Liver (tissue), 3 donors: ENCODE measurements at regions not wholly inside any gene's neighbourhood (a gene's known extent, or its start where the extent isn't known, plus 50 kb on each side); places are given as distances from the start of the nearest gene placed in this dataset.

Experiments
- EGR1 ChIP-seq, 2 donors: IDR thresholded peaks; 2 replicates each; pipeline ENCODE4 v1.6.1; 2016 to 2018; ENCODE audit warnings: antibody characterized with exemption in 2 of 2, low read depth in 2 of 2
- GABPA ChIP-seq, 2 donors: IDR thresholded peaks in 1 of 2; conservative IDR thresholded peaks in 1 of 2; 2 replicates each; pipeline ENCODE4 v1.6.1; 2016; ENCODE audit warnings: antibody characterized with exemption in 2 of 2, mild to moderate bottlenecking in 1 of 2, moderate library complexity in 1 of 2
- HNF4A ChIP-seq, 2 donors: conservative IDR thresholded peaks; 2 replicates each; pipeline ENCODE4 v1.6.1; 2016; ENCODE audit warnings: antibody characterized with exemption in 2 of 2, mild to moderate bottlenecking in 2 of 2
- JUND ChIP-seq, 2 donors: IDR thresholded peaks; 2 replicates each; pipeline ENCODE4 v1.6.1; 2016; ENCODE audit warnings: antibody characterized with exemption in 2 of 2
- RAD21 ChIP-seq, 2 donors: IDR thresholded peaks; 2 replicates each; pipeline ENCODE4 v1.6.1; 2016; ENCODE audit warnings: antibody characterized with exemption in 2 of 2, mild to moderate bottlenecking in 2 of 2
- RXRA ChIP-seq, 2 donors: IDR thresholded peaks; 2 replicates each; pipeline ENCODE4 v1.6.1; 2017 to 2018; ENCODE audit warnings: antibody characterized with exemption in 2 of 2, mild to moderate bottlenecking in 1 of 2
- SP1 ChIP-seq: IDR thresholded peaks from 2 replicates; pipeline ENCODE4 v1.6.1; 2018; ENCODE audit warnings: antibody characterized with exemption, mild to moderate bottlenecking
- TAF1 ChIP-seq: conservative IDR thresholded peaks from 2 replicates; pipeline ENCODE4 v1.6.1; 2016; ENCODE audit warnings: antibody characterized with exemption, mild to moderate bottlenecking
- YY1 ChIP-seq: IDR thresholded peaks from 2 replicates; pipeline ENCODE4 v1.6.1; 2016; ENCODE audit warnings: antibody characterized with exemption, mild to moderate bottlenecking
- TF ChIP-seq, protein P1 (sequence below): fragments of 150-350 bp; IDR thresholded peaks from 2 replicates; pipeline ENCODE4 v1.5.1; 2017; ENCODE audit warnings: improper control_type of control experiment, low read depth, low read length; ENCODE audit not compliant: missing input control
- TF ChIP-seq, protein P2 (sequence below): IDR thresholded peaks from 2 replicates; pipeline ENCODE4 v1.6.1; 2016; ENCODE audit warnings: antibody characterized with exemption
- TF ChIP-seq, protein P3 (sequence below): IDR thresholded peaks from 2 replicates; pipeline ENCODE4 v1.6.1; 2016; ENCODE audit warnings: antibody characterized with exemption
- TF ChIP-seq, protein P4 (sequence below): IDR thresholded peaks from 2 replicates; pipeline ENCODE4 v1.6.1; 2016; ENCODE audit warnings: antibody characterized with exemption, mild to moderate bottlenecking
- donor health status: healthy.
- donor health status: healthy.

DNA sequence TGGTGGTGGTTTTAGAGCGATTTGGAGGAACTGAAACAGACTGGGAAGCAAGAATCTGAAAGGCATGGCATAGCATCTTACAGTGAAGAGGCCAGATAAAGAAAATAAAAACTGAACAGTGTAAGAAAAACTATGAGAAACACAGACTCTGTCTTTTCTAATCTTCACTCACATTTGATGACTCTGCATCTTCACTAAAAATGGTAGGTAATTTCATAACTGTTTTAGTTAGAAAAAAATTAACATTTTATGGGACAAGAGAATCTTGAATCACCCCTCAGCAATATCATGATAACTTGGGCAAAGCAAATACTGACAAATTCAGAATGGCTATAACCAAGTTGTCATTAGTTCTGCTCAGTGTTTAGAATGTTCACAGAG, 812.6 kb downstream of the MCTP2 start:
- TF ChIP-seq, protein P1, sequence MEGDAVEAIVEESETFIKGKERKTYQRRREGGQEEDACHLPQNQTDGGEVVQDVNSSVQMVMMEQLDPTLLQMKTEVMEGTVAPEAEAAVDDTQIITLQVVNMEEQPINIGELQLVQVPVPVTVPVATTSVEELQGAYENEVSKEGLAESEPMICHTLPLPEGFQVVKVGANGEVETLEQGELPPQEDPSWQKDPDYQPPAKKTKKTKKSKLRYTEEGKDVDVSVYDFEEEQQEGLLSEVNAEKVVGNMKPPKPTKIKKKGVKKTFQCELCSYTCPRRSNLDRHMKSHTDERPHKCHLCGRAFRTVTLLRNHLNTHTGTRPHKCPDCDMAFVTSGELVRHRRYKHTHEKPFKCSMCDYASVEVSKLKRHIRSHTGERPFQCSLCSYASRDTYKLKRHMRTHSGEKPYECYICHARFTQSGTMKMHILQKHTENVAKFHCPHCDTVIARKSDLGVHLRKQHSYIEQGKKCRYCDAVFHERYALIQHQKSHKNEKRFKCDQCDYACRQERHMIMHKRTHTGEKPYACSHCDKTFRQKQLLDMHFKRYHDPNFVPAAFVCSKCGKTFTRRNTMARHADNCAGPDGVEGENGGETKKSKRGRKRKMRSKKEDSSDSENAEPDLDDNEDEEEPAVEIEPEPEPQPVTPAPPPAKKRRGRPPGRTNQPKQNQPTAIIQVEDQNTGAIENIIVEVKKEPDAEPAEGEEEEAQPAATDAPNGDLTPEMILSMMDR, result no peak
- no peak for TF ChIP-seq RAD21 (IDR thresholded peaks at IDR 0.05)
- TF ChIP-seq, protein P2, sequence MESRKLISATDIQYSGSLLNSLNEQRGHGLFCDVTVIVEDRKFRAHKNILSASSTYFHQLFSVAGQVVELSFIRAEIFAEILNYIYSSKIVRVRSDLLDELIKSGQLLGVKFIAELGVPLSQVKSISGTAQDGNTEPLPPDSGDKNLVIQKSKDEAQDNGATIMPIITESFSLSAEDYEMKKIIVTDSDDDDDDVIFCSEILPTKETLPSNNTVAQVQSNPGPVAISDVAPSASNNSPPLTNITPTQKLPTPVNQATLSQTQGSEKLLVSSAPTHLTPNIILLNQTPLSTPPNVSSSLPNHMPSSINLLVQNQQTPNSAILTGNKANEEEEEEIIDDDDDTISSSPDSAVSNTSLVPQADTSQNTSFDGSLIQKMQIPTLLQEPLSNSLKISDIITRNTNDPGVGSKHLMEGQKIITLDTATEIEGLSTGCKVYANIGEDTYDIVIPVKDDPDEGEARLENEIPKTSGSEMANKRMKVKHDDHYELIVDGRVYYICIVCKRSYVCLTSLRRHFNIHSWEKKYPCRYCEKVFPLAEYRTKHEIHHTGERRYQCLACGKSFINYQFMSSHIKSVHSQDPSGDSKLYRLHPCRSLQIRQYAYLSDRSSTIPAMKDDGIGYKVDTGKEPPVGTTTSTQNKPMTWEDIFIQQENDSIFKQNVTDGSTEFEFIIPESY, result no peak
- TF ChIP-seq TAF1, result no peak
- TF ChIP-seq RXRA (IDR thresholded peaks at IDR 0.05), result no peak
- TF ChIP-seq, protein P3, sequence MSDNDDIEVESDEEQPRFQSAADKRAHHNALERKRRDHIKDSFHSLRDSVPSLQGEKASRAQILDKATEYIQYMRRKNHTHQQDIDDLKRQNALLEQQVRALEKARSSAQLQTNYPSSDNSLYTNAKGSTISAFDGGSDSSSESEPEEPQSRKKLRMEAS, result no peak
- no peak for TF ChIP-seq YY1
- TF ChIP-seq SP1, result no peak
- no peak for TF ChIP-seq JUND (IDR thresholded peaks at IDR 0.05)
- TF ChIP-seq EGR1 (IDR thresholded peaks at IDR 0.05; ENCODE audit: low read depth in 2 of 2), result no peak
- no peak for TF ChIP-seq GABPA (IDR thresholded peaks at IDR 0.05 in 1 of 2, conservative IDR thresholded peaks at IDR 0.05 in 1 of 2)
- TF ChIP-seq HNF4A (conservative IDR thresholded peaks at IDR 0.05), result no peak
- TF ChIP-seq, protein P4, sequence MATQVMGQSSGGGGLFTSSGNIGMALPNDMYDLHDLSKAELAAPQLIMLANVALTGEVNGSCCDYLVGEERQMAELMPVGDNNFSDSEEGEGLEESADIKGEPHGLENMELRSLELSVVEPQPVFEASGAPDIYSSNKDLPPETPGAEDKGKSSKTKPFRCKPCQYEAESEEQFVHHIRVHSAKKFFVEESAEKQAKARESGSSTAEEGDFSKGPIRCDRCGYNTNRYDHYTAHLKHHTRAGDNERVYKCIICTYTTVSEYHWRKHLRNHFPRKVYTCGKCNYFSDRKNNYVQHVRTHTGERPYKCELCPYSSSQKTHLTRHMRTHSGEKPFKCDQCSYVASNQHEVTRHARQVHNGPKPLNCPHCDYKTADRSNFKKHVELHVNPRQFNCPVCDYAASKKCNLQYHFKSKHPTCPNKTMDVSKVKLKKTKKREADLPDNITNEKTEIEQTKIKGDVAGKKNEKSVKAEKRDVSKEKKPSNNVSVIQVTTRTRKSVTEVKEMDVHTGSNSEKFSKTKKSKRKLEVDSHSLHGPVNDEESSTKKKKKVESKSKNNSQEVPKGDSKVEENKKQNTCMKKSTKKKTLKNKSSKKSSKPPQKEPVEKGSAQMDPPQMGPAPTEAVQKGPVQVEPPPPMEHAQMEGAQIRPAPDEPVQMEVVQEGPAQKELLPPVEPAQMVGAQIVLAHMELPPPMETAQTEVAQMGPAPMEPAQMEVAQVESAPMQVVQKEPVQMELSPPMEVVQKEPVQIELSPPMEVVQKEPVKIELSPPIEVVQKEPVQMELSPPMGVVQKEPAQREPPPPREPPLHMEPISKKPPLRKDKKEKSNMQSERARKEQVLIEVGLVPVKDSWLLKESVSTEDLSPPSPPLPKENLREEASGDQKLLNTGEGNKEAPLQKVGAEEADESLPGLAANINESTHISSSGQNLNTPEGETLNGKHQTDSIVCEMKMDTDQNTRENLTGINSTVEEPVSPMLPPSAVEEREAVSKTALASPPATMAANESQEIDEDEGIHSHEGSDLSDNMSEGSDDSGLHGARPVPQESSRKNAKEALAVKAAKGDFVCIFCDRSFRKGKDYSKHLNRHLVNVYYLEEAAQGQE, result no peak
